Keratinocyte (primary cell): ENCODE measurements at regions not wholly inside any gene's neighbourhood (a gene's known extent, or its start where the extent isn't known, plus 50 kb on each side); places are given as distances from the start of the nearest gene placed in this dataset.

Source experiments
- DNase-seq: peaks from one replicate; pipeline ENCODE4 v3.0.0-alpha.2; 2011; ENCODE audit warnings: low read depth, missing footprints, low spot score
- FAIRE-seq: peaks from 2 replicates; lab custom pipeline; 2011; peaks lifted over from hg19 to GRCh38; lab: Jason Lieb, UNC
- H2AFZ ChIP-seq: 2 replicates; pipeline ENCODE4 v1.6.0; 2012; ENCODE audit warnings: low read length, control low read depth, inconsistent platforms; ENCODE audit not compliant: control insufficient read depth
- H3K27ac ChIP-seq: 2 replicates; pipeline ENCODE4 v1.5.1; 2011; ENCODE audit warnings: low read length; ENCODE audit not compliant: control insufficient read depth, insufficient read depth
- H3K27me3 ChIP-seq: 3 replicates; pipeline ENCODE4 v1.6.0; 2011; ENCODE audit warnings: low read length; ENCODE audit not compliant: control insufficient read depth, insufficient read depth; ENCODE audit errors: extremely low read depth
- H3K36me3 ChIP-seq, 2 experiments: 2 replicates in 1 of 2; 3 replicates in 1 of 2; pipeline ENCODE4 v1.5.1; 2011; ENCODE audit warnings: low read length in 2 of 2, mild to moderate bottlenecking in 1 of 2; ENCODE audit not compliant: control insufficient read depth in 2 of 2, insufficient read depth in 2 of 2; ENCODE audit errors: extremely low read depth in 1 of 2
- H3K4me1 ChIP-seq: 3 replicates; pipeline ENCODE4 v1.5.1; 2011; ENCODE audit warnings: low read length; ENCODE audit not compliant: control insufficient read depth, insufficient read depth; ENCODE audit errors: extremely low read depth
- H3K4me2 ChIP-seq: 3 replicates; pipeline ENCODE4 v1.6.0; 2011; ENCODE audit warnings: low read depth, low read length; ENCODE audit not compliant: control insufficient read depth, insufficient read depth; ENCODE audit errors: extremely low read depth
- H3K4me3 ChIP-seq, 3 experiments: fragments of 200-600 bp in 1 of 3; sonication (generic) in 1 of 3; 2 replicates in 2 of 3; 3 replicates in 1 of 3; pipeline ENCODE4 v1.5.1; 2011 to 2016; ENCODE audit warnings: low read length in 3 of 3, mild to moderate bottlenecking in 3 of 3, control low read depth in 2 of 3, inconsistent platforms in 1 of 3, low read depth in 1 of 3, mixed read lengths in 1 of 3, mixed run types in 1 of 3, moderate library complexity in 1 of 3; ENCODE audit not compliant: control insufficient read depth in 2 of 3, insufficient read depth in 2 of 3; ENCODE audit errors: extremely low read depth in 1 of 3
- H3K79me2 ChIP-seq: 2 replicates; pipeline ENCODE4 v1.6.0; 2012; ENCODE audit warnings: low read length; ENCODE audit not compliant: control insufficient read depth, insufficient read depth
- H3K9ac ChIP-seq: 3 replicates; pipeline ENCODE4 v1.6.0; 2011; ENCODE audit warnings: low read length; ENCODE audit not compliant: control insufficient read depth, insufficient read depth; ENCODE audit errors: extremely low read depth
- H3K9me1 ChIP-seq: 3 replicates; pipeline ENCODE4 v1.6.0; 2011; ENCODE audit warnings: low read length; ENCODE audit not compliant: control insufficient read depth, insufficient read depth; ENCODE audit errors: extremely low read depth
- H3K9me3 ChIP-seq: 2 replicates; pipeline ENCODE4 v1.5.1; 2012; ENCODE audit warnings: low read depth, low read length; ENCODE audit not compliant: control insufficient read depth
- H4K20me1 ChIP-seq: 3 replicates; pipeline ENCODE4 v1.6.0; 2011; ENCODE audit warnings: low read length; ENCODE audit not compliant: control insufficient read depth, insufficient read depth; ENCODE audit errors: extremely low read depth
- EZH2 ChIP-seq: IDR thresholded peaks from one replicate; pipeline ENCODE4 v1.6.1; 2012; ENCODE audit warnings: inconsistent platforms, mild to moderate bottlenecking, low read length, moderate library complexity
- dilution Hi-C: fragments of 300-500 bp; cut with MboI; formaldehyde crosslinking; loops from one replicate; pipeline ENCODE4 v1.7.0; 2020; ENCODE audit warnings: low sequenced_read_pairs; ENCODE audit not compliant: extremely low pct_ligation_motif_present
- TF ChIP-seq, protein P1 (sequence below), 3 experiments: IDR thresholded peaks in 1 of 3; conservative IDR thresholded peaks in 1 of 3; optimal IDR thresholded peaks in 1 of 3; 2 replicates in 2 of 3; 3 replicates in 1 of 3; pipeline versions ENCODE3 to v1.5.1; 2011; ENCODE audit warnings: low read length in 3 of 3, mild to moderate bottlenecking in 3 of 3, moderate library complexity in 2 of 3, control low read depth in 1 of 3, inconsistent platforms in 1 of 3; ENCODE audit not compliant: insufficient read depth in 2 of 3; ENCODE audit errors: extremely low read depth in 1 of 3

DNA sequence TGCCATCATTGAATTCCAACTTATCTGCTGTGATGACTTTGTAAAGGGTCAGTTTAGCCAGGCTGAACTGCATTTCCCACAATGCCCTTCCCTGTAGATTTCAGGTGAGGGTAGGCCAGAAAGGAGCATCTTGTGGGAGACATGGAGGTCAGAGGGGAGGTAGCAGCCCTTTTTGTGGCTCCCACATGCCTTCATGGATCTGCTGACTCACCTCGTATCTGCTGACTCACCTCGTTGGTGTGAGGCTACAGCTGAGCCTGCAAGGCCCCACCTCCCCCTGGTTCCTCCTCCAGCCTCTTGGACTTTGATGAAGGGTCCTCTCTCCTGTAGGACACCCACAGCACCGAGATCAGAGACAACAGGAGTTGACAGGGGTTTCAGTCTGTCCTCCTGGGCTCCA is 102.5 kb downstream of the SALL1 start:
- H4K20me1 ChIP-seq, result no peaks in the 10 kb centered on the region
- no peak overlapping the region for H3K9ac ChIP-seq
- TF ChIP-seq, protein P1, sequence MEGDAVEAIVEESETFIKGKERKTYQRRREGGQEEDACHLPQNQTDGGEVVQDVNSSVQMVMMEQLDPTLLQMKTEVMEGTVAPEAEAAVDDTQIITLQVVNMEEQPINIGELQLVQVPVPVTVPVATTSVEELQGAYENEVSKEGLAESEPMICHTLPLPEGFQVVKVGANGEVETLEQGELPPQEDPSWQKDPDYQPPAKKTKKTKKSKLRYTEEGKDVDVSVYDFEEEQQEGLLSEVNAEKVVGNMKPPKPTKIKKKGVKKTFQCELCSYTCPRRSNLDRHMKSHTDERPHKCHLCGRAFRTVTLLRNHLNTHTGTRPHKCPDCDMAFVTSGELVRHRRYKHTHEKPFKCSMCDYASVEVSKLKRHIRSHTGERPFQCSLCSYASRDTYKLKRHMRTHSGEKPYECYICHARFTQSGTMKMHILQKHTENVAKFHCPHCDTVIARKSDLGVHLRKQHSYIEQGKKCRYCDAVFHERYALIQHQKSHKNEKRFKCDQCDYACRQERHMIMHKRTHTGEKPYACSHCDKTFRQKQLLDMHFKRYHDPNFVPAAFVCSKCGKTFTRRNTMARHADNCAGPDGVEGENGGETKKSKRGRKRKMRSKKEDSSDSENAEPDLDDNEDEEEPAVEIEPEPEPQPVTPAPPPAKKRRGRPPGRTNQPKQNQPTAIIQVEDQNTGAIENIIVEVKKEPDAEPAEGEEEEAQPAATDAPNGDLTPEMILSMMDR (optimal IDR thresholded peaks at IDR 0.05 in 1 of 3, IDR thresholded peaks at IDR 0.05 in 1 of 3, conservative IDR thresholded peaks at IDR 0.05 in 1 of 3; ENCODE audit: extremely low read depth in 1 of 3, insufficient read depth in 2 of 3, low read length in 3 of 3), result no peak
- no peak for TF ChIP-seq EZH2
- H3K9me3 ChIP-seq, result no peaks in the 10 kb centered on the region
- no peak overlapping the region for H2AFZ ChIP-seq
- no peak overlapping the region for H3K4me3 ChIP-seq
- H3K4me2 ChIP-seq, result no peak overlapping the region
- no peak for DNase-seq
- H3K4me1 ChIP-seq, result no peaks in the 10 kb centered on the region
- H3K9me1 ChIP-seq, result no peaks in the 10 kb centered on the region
- no peaks in the 10 kb centered on the region for H3K27me3 ChIP-seq
- H3K36me3 ChIP-seq, result no peaks in the 10 kb centered on the region
- no peak for FAIRE-seq
- dilution Hi-C loops, result no loop called here
- H3K27ac ChIP-seq, result no peak overlapping the region
- no peaks in the 10 kb centered on the region for H3K79me2 ChIP-seq

GRCh38 chr16:51045794-51046193 is 105.3 kb downstream of the SALL1 start:
- no peak for FAIRE-seq
- no peaks in the 10 kb centered on the region for H3K9me3 ChIP-seq
- no peak overlapping the region for H3K4me2 ChIP-seq
- H4K20me1 ChIP-seq, result no peaks in the 10 kb centered on the region
- TF ChIP-seq, protein P1 (optimal IDR thresholded peaks at IDR 0.05 in 1 of 3, IDR thresholded peaks at IDR 0.05 in 1 of 3, conservative IDR thresholded peaks at IDR 0.05 in 1 of 3; ENCODE audit: extremely low read depth in 1 of 3, insufficient read depth in 2 of 3, low read length in 3 of 3), result no peak
- TF ChIP-seq EZH2, result no peak
- no peak for DNase-seq
- H3K27me3 ChIP-seq, result no peaks in the 10 kb centered on the region
- no peak overlapping the region for H3K9ac ChIP-seq
- no peak overlapping the region for H3K4me3 ChIP-seq
- H2AFZ ChIP-seq, result no peak overlapping the region
- H3K36me3 ChIP-seq, result no peaks in the 10 kb centered on the region
- no peaks in the 10 kb centered on the region for H3K79me2 ChIP-seq
- dilution Hi-C loops, result no loop called here
- H3K4me1 ChIP-seq, result no peaks in the 10 kb centered on the region
- no peak overlapping the region for H3K27ac ChIP-seq
- no peaks in the 10 kb centered on the region for H3K9me1 ChIP-seq
